ENCODE measurements at regions not wholly inside any gene's neighbourhood (a gene's known extent, or its start where the extent isn't known, plus 50 kb on each side); places are given as distances from the start of the nearest gene placed in this dataset.

- H3K27me3 ChIP-seq (ENCODE audit: insufficient read depth, low read length), result no peaks in the 10 kb centered on the region
- H4K91ac ChIP-seq (ENCODE audit: low read depth, low read length), result no peak overlapping the region
- H4K12ac ChIP-seq (ENCODE audit: low read depth, low read length), result no peak overlapping the region
- no peak overlapping the region for H2AK5ac ChIP-seq (ENCODE audit: low read length)
- no peaks in the 10 kb centered on the region for H3K4me1 ChIP-seq (ENCODE audit: control insufficient read depth in 1 of 2, insufficient read depth in 2 of 2, low read length in 2 of 2)
- no peak overlapping the region for H2AFZ ChIP-seq (ENCODE audit: insufficient read depth, low read length, poor library complexity)
- H3K18ac ChIP-seq (ENCODE audit: low read length), result no peak overlapping the region
- no peak overlapping the region for H2BK5ac ChIP-seq (ENCODE audit: low read depth, low read length, poor library complexity)
- H2BK12ac ChIP-seq (ENCODE audit: low read length), result no peak overlapping the region
- H3K9ac ChIP-seq (ENCODE audit: low read length), result no peak overlapping the region
- no peak overlapping the region for H4K8ac ChIP-seq (ENCODE audit: low read depth, low read length)
- no peak overlapping the region for H3K4me2 ChIP-seq (ENCODE audit: low read length)
- H3K27ac ChIP-seq (ENCODE audit: low read depth, low read length), result no peak overlapping the region
- DNase-seq, result no peak
- H3K79me1 ChIP-seq (ENCODE audit: low read length), result no peaks in the 10 kb centered on the region
- H3K79me2 ChIP-seq (ENCODE audit: control insufficient read depth, insufficient read depth, low read length, poor library complexity), result no peaks in the 10 kb centered on the region
- peaks cover 3% of the 10 kb centered on the region for H3K9me3 ChIP-seq (ENCODE audit: insufficient read depth, low read depth, low read length)
- no peak overlapping the region for H3K4me3 ChIP-seq (ENCODE audit: low read depth, low read length)
- H3K36me3 ChIP-seq (ENCODE audit: control insufficient read depth in 1 of 2, insufficient read depth in 2 of 2, low read length in 2 of 2), result no peaks in the 10 kb centered on the region
- H2BK120ac ChIP-seq (ENCODE audit: insufficient read depth, low read length, poor library complexity), result no peak overlapping the region
- no peak overlapping the region for H3K23ac ChIP-seq (ENCODE audit: low read length)
- no CpG with 5 or more reads among the region's 5 CpGs for WGBS (ENCODE audit: extremely low coverage, insufficient coverage, insufficient read length)
- no peak overlapping the region for H3K14ac ChIP-seq (ENCODE audit: low read length)
- no peak overlapping the region for H3K4ac ChIP-seq (ENCODE audit: low read depth, low read length)
Observed at GRCh38 chr3:43177085-43177484, 71.2 kb upstream of the POMGNT2 start.

GRCh38 chr3:43176666-43177065 lies 70.8 kb upstream of the POMGNT2 start:
- H3K36me3 ChIP-seq (ENCODE audit: control insufficient read depth in 1 of 2, insufficient read depth in 2 of 2, low read length in 2 of 2), result no peaks in the 10 kb centered on the region
- peaks cover 3% of the 10 kb centered on the region for H3K9me3 ChIP-seq (ENCODE audit: insufficient read depth, low read depth, low read length)
- no peak overlapping the region for H3K23ac ChIP-seq (ENCODE audit: low read length)
- H3K9ac ChIP-seq (ENCODE audit: low read length), result no peak overlapping the region
- DNase-seq, result no peak
- no peak overlapping the region for H3K4ac ChIP-seq (ENCODE audit: low read depth, low read length)
- no peak overlapping the region for H4K91ac ChIP-seq (ENCODE audit: low read depth, low read length)
- no peak overlapping the region for H3K14ac ChIP-seq (ENCODE audit: low read length)
- H2BK5ac ChIP-seq (ENCODE audit: low read depth, low read length, poor library complexity), result no peak overlapping the region
- H2BK120ac ChIP-seq (ENCODE audit: insufficient read depth, low read length, poor library complexity), result no peak overlapping the region
- no peak overlapping the region for H2AFZ ChIP-seq (ENCODE audit: insufficient read depth, low read length, poor library complexity)
- H3K4me2 ChIP-seq (ENCODE audit: low read length), result no peak overlapping the region
- H3K27me3 ChIP-seq (ENCODE audit: insufficient read depth, low read length), result no peaks in the 10 kb centered on the region
- no peak overlapping the region for H2AK5ac ChIP-seq (ENCODE audit: low read length)
- WGBS (ENCODE audit: extremely low coverage, insufficient coverage, insufficient read length), result no CpG with 5 or more reads among the region's 4 CpGs
- no peaks in the 10 kb centered on the region for H3K4me1 ChIP-seq (ENCODE audit: control insufficient read depth in 1 of 2, insufficient read depth in 2 of 2, low read length in 2 of 2)
- H2BK12ac ChIP-seq (ENCODE audit: low read length), result no peak overlapping the region
- no peaks in the 10 kb centered on the region for H3K79me1 ChIP-seq (ENCODE audit: low read length)
- no peak overlapping the region for H3K4me3 ChIP-seq (ENCODE audit: low read depth, low read length)
- no peak overlapping the region for H4K12ac ChIP-seq (ENCODE audit: low read depth, low read length)
- H3K79me2 ChIP-seq (ENCODE audit: control insufficient read depth, insufficient read depth, low read length, poor library complexity), result no peaks in the 10 kb centered on the region
- no peak overlapping the region for H3K27ac ChIP-seq (ENCODE audit: low read depth, low read length)
- H3K18ac ChIP-seq (ENCODE audit: low read length), result no peak overlapping the region
- no peak overlapping the region for H4K8ac ChIP-seq (ENCODE audit: low read depth, low read length)

GRCh38 chr3:43175541-43175940 lies 69.7 kb upstream of the POMGNT2 start:
- DNase-seq, result no peak
- Histone ChIP-seq H3K4me3 (ENCODE audit: low read depth, low read length) (no peak overlapping the region), H3K36me3 (ENCODE audit: control insufficient read depth in 1 of 2, insufficient read depth in 2 of 2, low read length in 2 of 2) (no peaks in the 10 kb centered on the region), H3K4ac (ENCODE audit: low read depth, low read length) (no peak overlapping the region), H3K27me3 (ENCODE audit: insufficient read depth, low read length) (no peaks in the 10 kb centered on the region), H4K8ac (ENCODE audit: low read depth, low read length) (no peak overlapping the region), H3K79me2 (ENCODE audit: control insufficient read depth, insufficient read depth, low read length, poor library complexity) (no peaks in the 10 kb centered on the region), H3K14ac (ENCODE audit: low read length) (no peak overlapping the region), H2BK5ac (ENCODE audit: low read depth, low read length, poor library complexity) (no peak overlapping the region), H3K18ac (ENCODE audit: low read length) (no peak overlapping the region), H2AK5ac (ENCODE audit: low read length) (no peak overlapping the region), H2BK12ac (ENCODE audit: low read length) (no peak overlapping the region), H4K91ac (ENCODE audit: low read depth, low read length) (no peak overlapping the region), H3K4me1 (ENCODE audit: control insufficient read depth in 1 of 2, insufficient read depth in 2 of 2, low read length in 2 of 2) (no peaks in the 10 kb centered on the region), H3K23ac (ENCODE audit: low read length) (no peak overlapping the region), H3K9ac (ENCODE audit: low read length) (no peak overlapping the region), H3K27ac (ENCODE audit: low read depth, low read length) (no peak overlapping the region), H3K9me3 (ENCODE audit: insufficient read depth, low read depth, low read length) (peaks cover 3% of the 10 kb centered on the region), H3K79me1 (ENCODE audit: low read length) (no peaks in the 10 kb centered on the region), H3K4me2 (ENCODE audit: low read length) (no peak overlapping the region), H2AFZ (ENCODE audit: insufficient read depth, low read length, poor library complexity) (no peak overlapping the region), H2BK120ac (ENCODE audit: insufficient read depth, low read length, poor library complexity) (no peak overlapping the region), H4K12ac (ENCODE audit: low read depth, low read length) (no peak overlapping the region)
- WGBS (ENCODE audit: extremely low coverage, insufficient coverage, insufficient read length), result no CpG with 5 or more reads among the region's 5 CpGs

GRCh38 chr3:43173949-43174348 lies 68.1 kb upstream of the POMGNT2 start:
- H3K14ac ChIP-seq (ENCODE audit: low read length), result no peak overlapping the region
- no peak overlapping the region for H3K4ac ChIP-seq (ENCODE audit: low read depth, low read length)
- H3K4me3 ChIP-seq (ENCODE audit: low read depth, low read length), result no peak overlapping the region

More at GRCh38 chr3:43173949-43174348, 68.1 kb upstream of the POMGNT2 start:
- H2AK5ac ChIP-seq (ENCODE audit: low read length), result no peak overlapping the region
- no peak overlapping the region for H2AFZ ChIP-seq (ENCODE audit: insufficient read depth, low read length, poor library complexity)
- no peaks in the 10 kb centered on the region for H3K27me3 ChIP-seq (ENCODE audit: insufficient read depth, low read length)
- no peak overlapping the region for H2BK12ac ChIP-seq (ENCODE audit: low read length)
- no peaks in the 10 kb centered on the region for H3K4me1 ChIP-seq (ENCODE audit: control insufficient read depth in 1 of 2, insufficient read depth in 2 of 2, low read length in 2 of 2)
- no peak overlapping the region for H3K9ac ChIP-seq (ENCODE audit: low read length)
- no peaks in the 10 kb centered on the region for H3K79me2 ChIP-seq (ENCODE audit: control insufficient read depth, insufficient read depth, low read length, poor library complexity)
- no peaks in the 10 kb centered on the region for H3K36me3 ChIP-seq (ENCODE audit: control insufficient read depth in 1 of 2, insufficient read depth in 2 of 2, low read length in 2 of 2)
- no peak overlapping the region for H4K12ac ChIP-seq (ENCODE audit: low read depth, low read length)
- H2BK5ac ChIP-seq (ENCODE audit: low read depth, low read length, poor library complexity), result no peak overlapping the region
- no peak overlapping the region for H3K4me2 ChIP-seq (ENCODE audit: low read length)
- no peak overlapping the region for H2BK120ac ChIP-seq (ENCODE audit: insufficient read depth, low read length, poor library complexity)
- no peak overlapping the region for H3K23ac ChIP-seq (ENCODE audit: low read length)
- no peak overlapping the region for H4K8ac ChIP-seq (ENCODE audit: low read depth, low read length)
- H3K18ac ChIP-seq (ENCODE audit: low read length), result no peak overlapping the region
- H3K27ac ChIP-seq (ENCODE audit: low read depth, low read length), result no peak overlapping the region
- no peak overlapping the region for H4K91ac ChIP-seq (ENCODE audit: low read depth, low read length)
- DNase-seq, result no peak
- peaks cover 3% of the 10 kb centered on the region for H3K9me3 ChIP-seq (ENCODE audit: insufficient read depth, low read depth, low read length)
- no peaks in the 10 kb centered on the region for H3K79me1 ChIP-seq (ENCODE audit: low read length)
